ENCODE measurements at regions not wholly inside any gene's neighbourhood (a gene's known extent, or its start where the extent isn't known, plus 50 kb on each side); places are given as distances from the start of the nearest gene placed in this dataset.

DNA sequence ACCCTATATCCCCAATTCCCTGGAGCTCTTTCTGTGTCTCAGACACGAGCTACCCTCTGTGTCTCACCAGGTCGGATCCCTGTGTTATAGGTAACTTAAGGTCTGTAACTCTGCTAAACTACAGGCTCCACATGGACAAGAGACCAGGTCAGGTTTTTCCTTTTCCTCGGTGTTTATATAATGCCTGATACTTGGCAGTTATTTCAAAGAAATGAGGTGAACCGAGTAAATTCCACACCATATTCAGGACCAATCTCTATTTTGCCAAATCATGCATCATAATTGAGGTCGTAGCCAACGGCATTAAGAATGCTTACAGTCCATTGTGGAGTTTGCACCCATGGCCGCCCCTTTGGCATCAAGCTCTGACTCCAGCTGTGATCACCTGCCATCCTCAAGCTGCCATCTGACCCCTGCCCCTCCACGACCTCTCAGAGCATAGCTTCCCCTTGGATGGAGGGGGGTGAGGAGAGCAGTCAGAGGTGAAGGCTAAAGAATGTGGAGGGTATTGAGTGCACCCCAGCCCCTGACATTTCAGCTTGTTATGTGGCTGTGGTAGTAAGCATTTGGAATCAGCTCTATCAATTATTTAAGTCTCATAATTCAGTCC lies 434.7 kb upstream of the RBFOX1 start:
- no peak for DNase-seq (ENCODE audit: low read depth)
- TF ChIP-seq, protein P1, sequence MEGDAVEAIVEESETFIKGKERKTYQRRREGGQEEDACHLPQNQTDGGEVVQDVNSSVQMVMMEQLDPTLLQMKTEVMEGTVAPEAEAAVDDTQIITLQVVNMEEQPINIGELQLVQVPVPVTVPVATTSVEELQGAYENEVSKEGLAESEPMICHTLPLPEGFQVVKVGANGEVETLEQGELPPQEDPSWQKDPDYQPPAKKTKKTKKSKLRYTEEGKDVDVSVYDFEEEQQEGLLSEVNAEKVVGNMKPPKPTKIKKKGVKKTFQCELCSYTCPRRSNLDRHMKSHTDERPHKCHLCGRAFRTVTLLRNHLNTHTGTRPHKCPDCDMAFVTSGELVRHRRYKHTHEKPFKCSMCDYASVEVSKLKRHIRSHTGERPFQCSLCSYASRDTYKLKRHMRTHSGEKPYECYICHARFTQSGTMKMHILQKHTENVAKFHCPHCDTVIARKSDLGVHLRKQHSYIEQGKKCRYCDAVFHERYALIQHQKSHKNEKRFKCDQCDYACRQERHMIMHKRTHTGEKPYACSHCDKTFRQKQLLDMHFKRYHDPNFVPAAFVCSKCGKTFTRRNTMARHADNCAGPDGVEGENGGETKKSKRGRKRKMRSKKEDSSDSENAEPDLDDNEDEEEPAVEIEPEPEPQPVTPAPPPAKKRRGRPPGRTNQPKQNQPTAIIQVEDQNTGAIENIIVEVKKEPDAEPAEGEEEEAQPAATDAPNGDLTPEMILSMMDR (conservative IDR thresholded peaks at IDR 0.05; ENCODE audit: low read depth, low read length), result no peak

DNA sequence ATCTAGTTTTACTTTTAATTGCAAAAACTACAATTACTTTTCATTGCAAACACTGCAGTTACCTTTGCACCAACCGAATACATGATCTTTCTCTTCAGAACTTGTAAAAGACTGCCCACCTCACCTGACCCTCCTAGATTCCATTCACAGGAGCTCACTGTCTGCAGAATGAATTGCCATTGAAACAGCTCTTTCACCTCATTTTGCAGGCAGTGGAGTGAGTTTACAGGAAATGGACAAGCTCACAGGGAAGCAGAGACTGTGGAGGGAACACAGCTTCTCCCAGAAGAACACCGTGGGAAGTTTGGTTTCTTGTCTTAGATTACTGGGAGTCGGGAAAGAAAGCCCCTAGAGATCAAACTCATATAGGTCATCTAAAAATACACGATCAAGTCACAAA lies 439.7 kb upstream of the RBFOX1 start:
- TF ChIP-seq, protein P1 (conservative IDR thresholded peaks at IDR 0.05; ENCODE audit: low read depth, low read length), result no peak
- DNase-seq (ENCODE audit: low read depth), result no peak
- H3K4me3 ChIP-seq (ENCODE audit: low read length), result no peak overlapping the region

More for the DNA sequence above, 434.7 kb upstream of the RBFOX1 start:
- H3K4me3 ChIP-seq (ENCODE audit: low read length), result no peak overlapping the region

DNA sequence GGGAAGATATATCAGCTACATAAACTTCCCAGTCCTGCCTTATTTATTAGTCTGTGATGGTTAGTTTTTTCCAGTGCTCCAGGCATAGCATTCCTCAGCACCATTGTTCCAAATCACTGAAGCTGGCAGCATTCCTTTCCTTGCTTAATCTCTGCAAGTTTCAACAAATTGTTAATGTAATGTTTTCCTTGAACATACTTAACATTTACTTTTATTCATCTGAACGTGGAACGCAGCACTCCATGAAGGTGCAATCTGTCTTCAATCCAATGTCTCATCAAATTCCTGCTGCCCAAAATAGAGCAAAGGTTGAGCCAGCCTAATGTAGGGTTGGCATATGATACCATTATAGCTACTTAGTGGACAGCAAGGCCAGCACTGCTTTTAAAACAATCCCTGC lies 441.1 kb upstream of the RBFOX1 start:
- no peak overlapping the region for H3K4me3 ChIP-seq (ENCODE audit: low read length)
- DNase-seq (ENCODE audit: low read depth), result no peak
- TF ChIP-seq, protein P1 (conservative IDR thresholded peaks at IDR 0.05; ENCODE audit: low read depth, low read length), result no peak

DNA sequence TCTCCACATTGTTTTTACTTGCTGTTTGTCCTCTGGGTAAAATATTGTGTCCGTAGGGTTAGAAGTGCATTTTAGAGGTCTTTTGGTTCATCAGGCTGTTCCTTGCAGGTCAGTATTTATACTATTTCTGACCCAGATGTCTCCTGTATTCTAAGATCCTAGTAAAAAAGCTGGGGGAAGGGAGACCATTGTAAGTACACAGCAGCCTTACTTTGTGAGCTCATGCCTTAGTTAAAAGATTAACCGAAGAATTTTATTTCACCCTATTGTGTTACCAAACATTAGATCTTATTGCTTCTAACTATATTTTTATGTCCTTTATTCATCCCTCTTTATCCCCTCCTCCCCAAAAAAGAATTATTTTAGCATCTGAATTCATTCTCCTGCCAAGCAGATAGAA lies 444.1 kb upstream of the RBFOX1 start:
- DNase-seq (ENCODE audit: low read depth), result no peak
- no peak overlapping the region for H3K4me3 ChIP-seq (ENCODE audit: low read length)
- TF ChIP-seq, protein P1 (conservative IDR thresholded peaks at IDR 0.05; ENCODE audit: low read depth, low read length), result no peak

DNA sequence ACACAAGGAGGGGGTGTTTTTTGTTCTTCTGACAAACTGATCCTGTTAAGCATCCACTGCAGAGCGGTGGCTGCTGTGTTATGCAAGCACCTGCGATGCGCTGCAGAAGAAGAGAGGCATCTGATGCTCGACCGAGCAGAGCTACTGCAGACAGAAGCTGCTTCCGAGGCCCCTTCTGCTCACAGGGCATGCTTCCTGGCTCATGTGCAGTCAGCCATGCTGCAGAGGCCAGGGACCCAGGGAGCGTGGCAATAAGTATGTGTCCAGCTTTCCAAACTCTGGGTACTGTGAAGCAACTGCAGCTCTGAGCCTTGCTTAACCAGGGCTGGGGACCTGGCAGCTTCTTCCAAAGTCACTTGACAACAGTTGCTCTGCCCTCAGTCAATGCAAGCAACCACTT lies 448.6 kb upstream of the RBFOX1 start:
- H3K4me3 ChIP-seq (ENCODE audit: low read length), result no peak overlapping the region
- DNase-seq (ENCODE audit: low read depth), result no peak
- TF ChIP-seq, protein P1 (conservative IDR thresholded peaks at IDR 0.05; ENCODE audit: low read depth, low read length), result no peak

DNA sequence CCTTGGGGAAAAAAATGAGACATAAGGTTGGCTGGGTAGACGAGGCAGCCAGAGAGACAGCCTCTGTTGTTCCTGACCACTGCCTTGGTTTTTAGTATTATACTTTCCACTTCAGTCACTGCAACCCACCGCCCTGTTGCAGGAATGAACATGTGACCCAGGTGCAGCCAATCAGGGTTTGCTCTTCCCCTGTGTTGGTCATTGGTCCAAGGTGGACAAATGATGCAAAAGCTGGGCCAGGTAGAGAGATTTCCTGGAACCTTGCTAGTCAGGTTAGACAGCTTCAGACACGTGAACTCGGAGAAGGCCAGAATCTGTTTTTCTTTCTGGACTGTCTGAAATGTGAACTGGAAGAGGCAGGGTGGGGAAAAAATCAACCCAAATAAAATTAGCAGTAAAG lies 452.4 kb upstream of the RBFOX1 start:
- TF ChIP-seq, protein P1 (conservative IDR thresholded peaks at IDR 0.05; ENCODE audit: low read depth, low read length), result no peak
- no peak overlapping the region for H3K4me3 ChIP-seq (ENCODE audit: low read length)
- no peak for DNase-seq (ENCODE audit: low read depth)

DNA sequence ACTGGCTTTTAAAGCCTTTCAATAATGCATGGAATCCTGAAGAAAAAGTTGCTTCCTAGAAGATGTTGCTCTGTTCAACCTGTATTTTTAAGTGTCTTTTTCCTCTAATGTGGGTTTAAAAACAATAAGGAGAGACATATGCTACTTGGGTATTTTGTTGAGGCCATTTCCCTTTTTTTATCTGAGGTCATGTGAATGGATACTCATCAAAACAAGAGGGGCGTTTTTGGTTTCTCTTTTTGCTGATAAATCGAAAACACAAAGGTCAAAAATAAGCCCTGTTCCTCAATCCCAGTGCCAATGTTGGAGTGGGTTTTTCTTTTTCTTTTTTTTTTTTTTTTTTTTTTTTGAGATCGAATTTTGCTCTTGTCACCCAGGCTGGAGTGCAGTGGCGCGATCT lies 468.0 kb upstream of the RBFOX1 start:
- H3K4me3 ChIP-seq (ENCODE audit: low read length), result no peak overlapping the region
- no peak for DNase-seq (ENCODE audit: low read depth)
- TF ChIP-seq, protein P1 (conservative IDR thresholded peaks at IDR 0.05; ENCODE audit: low read depth, low read length), result no peak
